ENCODE measurements at regions not wholly inside any gene's neighbourhood (a gene's known extent, or its start where the extent isn't known, plus 50 kb on each side); places are given as distances from the start of the nearest gene placed in this dataset.

GRCh38 chr12:54711669-54712068 is 63.5 kb upstream of the DCD start:
- DNase-seq = no peak

GRCh38 chr12:54708826-54709225 is 60.7 kb upstream of the DCD start:
- no peak for DNase-seq

DNA sequence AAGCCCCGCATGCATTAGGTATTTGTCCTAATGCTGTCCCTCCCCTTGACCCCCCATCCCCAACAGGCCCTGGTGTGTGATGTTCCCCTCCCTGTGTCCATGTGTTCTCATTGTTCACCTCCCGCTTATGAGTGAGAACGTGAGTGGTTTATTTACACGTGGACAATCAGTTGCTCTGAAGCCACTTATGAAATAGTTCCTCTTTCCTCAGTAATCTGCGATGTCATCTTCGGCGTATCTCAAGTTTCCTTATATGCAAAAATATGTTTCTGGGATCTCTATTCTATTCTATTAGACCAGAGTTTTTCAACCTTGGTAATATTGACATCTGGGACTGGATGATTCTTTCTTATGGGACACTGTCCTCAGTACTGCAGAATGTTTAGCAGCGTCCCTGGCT is 56.0 kb upstream of the DCD start:
- no peak for DNase-seq

DNA sequence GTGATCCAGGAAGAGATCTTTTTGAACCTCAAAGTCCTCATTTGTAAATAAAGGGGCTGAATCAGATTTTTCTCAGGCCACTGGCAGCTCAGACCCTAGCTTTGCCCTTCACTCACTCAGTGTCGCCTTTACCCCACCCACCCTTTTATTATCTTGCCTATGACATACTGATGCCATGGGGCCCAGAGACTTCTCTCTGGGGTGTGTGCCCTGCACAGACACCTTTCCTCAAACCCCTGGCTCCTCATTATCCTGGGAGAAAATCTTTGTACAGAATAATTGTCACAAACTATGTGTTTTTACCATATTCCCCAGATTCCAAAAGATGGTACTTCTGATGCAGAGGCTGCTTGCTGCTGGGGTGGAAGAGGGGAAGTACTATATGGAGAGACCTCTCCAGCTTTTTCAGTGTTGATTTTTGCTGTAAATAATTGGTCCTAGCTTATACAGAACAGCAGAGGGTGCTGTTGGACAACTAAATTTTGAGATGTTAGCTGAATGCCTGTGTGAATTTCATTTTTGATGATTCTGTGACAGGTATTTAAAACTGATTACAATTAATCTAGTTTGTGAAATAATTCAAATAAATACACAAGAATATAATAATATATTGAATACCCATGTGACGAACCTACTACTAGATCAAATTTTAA is 53.9 kb upstream of the DCD start:
- no peak for DNase-seq

DNA sequence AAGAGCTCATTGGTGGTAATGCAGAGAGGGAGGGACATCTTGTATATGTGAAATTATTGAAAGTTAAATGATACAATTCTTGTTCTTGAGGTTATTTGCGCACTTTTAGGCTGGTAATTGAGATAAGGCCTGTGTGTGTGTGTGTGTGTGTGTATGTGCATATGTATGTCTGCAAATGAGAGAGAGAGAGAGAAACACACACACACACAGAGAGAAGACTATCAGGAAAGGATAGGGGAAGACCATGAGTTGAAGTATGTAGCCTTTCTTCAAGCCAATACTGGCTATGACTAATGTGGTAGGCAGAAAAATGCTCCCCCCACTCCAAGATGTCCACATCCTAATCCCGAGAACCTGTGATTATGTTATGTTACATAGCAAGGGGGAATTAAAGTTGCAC is 52.7 kb upstream of the DCD start:
- DNase-seq = no peak

- DNase-seq = no peak
Observed at GRCh38 chr12:54700301-54700700, 52.1 kb upstream of the DCD start.

Data from NCI-H1105 (cell line).